ENCODE measurements at regions not wholly inside any gene's neighbourhood (a gene's known extent, or its start where the extent isn't known, plus 50 kb on each side); places are given as distances from the start of the nearest gene placed in this dataset.

DNA sequence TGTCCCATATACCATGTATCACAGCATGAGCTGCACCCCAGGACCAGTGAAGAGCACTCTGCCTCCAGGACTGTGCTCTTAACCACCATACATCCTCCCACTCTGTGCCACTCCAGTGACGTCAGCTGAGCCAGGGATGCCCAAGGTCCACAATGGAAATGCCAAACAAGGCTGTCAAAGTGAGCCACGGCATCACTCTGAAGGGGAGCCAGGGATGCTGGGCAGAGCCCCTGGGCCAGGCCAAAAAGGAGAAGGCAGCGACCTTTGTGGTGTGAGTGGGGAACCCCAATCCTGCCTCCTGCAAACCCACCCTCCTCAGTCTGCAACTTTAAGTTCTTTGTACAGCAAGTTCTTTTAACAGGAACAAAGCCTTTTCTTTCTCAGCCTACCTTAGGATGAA, 242.7 kb downstream of the SYK start:
- Mint-ChIP-seq H3K9me3 (no peaks in the 10 kb centered on the region), H3K4me3 (no peak overlapping the region), H3K36me3 (ENCODE audit: low read depth) (no peaks in the 10 kb centered on the region), H3K27ac (no peak overlapping the region), H3K4me1 (ENCODE audit: low read depth) (peaks cover 54% of the 10 kb centered on the region), H3K27me3 (ENCODE audit: low read depth) (no peaks in the 10 kb centered on the region)
- no peak for DNase-seq (ENCODE audit: low spot score)

DNA sequence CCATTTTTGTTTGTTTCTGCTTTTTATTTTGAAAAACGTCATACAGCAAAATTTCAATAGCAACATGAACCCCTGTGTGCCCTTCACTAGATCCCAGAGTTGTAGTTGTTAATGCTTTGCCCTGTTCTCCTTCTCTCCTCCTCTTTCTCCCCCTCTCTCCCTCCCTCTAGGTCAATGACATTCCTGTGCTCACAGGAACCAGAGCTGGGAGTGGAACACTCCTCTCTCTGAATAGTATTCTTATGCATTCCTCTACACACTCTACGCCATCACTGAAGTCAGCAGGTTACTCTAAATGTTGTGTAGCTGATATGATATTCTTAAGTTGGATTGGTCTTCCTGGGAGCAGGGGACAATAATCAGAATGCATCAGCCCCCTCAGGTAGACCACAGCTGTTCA, 243.4 kb downstream of the SYK start:
- Mint-ChIP-seq H3K27me3 (ENCODE audit: low read depth) (no peaks in the 10 kb centered on the region), H3K4me3 (no peak overlapping the region), H3K27ac (no peak overlapping the region), H3K9me3 (no peaks in the 10 kb centered on the region), H3K4me1 (ENCODE audit: low read depth) (peaks cover 52% of the 10 kb centered on the region), H3K36me3 (ENCODE audit: low read depth) (peaks cover 2% of the 10 kb centered on the region)
- no peak for DNase-seq (ENCODE audit: low spot score)

DNA sequence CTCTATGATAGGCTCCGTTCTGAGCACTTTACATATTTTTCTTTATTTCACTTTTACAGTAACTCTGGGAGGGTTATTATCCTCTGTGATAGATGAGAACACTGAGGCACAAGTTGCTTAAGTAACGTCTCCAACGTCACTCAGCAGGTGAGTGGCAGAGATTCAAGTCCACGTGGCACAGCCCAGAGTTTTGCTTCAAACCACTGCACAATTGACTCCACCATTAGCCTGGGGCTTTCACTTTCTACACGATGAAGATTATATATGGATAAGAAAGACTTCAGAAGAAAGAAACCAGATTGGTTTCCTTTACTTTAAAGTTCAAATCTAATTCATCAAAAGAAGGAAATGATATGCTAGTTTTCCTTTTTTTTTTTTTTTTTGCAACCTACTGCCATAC, 245.9 kb downstream of the SYK start:
- Mint-ChIP-seq H3K27me3 (ENCODE audit: low read depth) (no peaks in the 10 kb centered on the region), H3K4me3 (peak overlapping the region; percentile 60), H3K9me3 (peaks cover 11% of the 10 kb centered on the region), H3K36me3 (ENCODE audit: low read depth) (peaks cover 8% of the 10 kb centered on the region), H3K27ac (peak overlapping the region; percentile 85), H3K4me1 (ENCODE audit: low read depth) (peaks cover 47% of the 10 kb centered on the region)
- DNase-seq (ENCODE audit: low spot score) = peak; percentile 79

DNA sequence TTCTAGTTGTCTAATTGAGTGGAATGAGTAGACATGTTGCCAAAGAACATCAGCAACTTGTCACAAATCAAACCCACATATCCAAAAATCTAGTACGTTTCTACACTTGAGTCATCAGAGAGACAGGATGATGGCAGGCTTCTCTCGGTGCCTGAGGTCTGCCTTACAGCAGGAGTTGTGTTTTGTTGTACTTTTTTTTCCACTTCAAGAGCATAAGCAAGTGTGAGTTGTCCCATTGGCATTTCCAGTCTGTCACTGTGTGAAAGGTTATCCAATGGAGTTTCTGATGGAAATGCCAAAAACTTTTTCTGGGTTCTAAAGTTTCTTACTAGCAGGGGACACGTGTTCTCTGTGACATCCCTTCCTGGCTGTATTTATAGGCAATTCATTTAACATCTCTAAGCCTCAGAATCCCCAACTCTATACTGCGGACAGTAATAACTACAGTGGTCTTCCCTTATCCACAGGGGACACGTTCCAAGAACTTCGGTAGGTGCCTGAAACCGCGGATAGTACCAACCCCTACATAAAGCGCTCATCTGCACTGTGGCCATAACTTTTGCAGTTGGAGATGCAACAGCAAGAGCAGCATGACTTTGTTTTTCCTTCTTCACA, 246.5 kb downstream of the SYK start:
- H3K4me3 Mint-ChIP-seq = peak overlapping the region; percentile 60
- peak; percentile 77 for DNase-seq (ENCODE audit: low spot score)
- peaks cover 46% of the 10 kb centered on the region for H3K4me1 Mint-ChIP-seq (ENCODE audit: low read depth)
- H3K27ac Mint-ChIP-seq = peak overlapping the region; percentile 85
- peaks cover 17% of the 10 kb centered on the region for H3K9me3 Mint-ChIP-seq
- H3K36me3 Mint-ChIP-seq (ENCODE audit: low read depth) = peaks cover 8% of the 10 kb centered on the region
- H3K27me3 Mint-ChIP-seq (ENCODE audit: low read depth) = no peaks in the 10 kb centered on the region

DNA sequence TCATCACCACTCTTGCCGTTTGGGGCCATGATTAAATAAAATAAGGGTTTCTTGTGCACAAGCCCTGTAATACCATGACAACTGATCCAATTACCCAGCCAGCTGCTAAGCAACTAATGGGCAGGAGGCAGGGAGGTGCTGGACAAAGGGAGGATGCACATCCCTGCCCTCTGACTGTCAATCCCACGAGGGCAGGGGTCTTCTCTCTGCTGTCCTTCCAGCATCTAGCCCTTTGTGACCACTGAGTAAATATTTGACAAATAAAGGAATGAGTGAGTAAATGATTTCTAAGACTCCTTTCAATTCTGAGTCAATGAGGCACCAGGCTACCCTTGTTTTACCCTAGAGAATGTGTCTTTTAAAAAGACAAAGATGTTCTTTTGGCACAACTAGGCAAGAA, 247.1 kb downstream of the SYK start:
- peaks cover 17% of the 10 kb centered on the region for H3K9me3 Mint-ChIP-seq
- H3K27ac Mint-ChIP-seq = peak overlapping the region; percentile 85
- H3K36me3 Mint-ChIP-seq (ENCODE audit: low read depth) = peaks cover 8% of the 10 kb centered on the region
- peak overlapping the region; percentile 60 for H3K4me3 Mint-ChIP-seq
- no peaks in the 10 kb centered on the region for H3K27me3 Mint-ChIP-seq (ENCODE audit: low read depth)
- peaks cover 40% of the 10 kb centered on the region for H3K4me1 Mint-ChIP-seq (ENCODE audit: low read depth)
- no peak for DNase-seq (ENCODE audit: low spot score)

DNA sequence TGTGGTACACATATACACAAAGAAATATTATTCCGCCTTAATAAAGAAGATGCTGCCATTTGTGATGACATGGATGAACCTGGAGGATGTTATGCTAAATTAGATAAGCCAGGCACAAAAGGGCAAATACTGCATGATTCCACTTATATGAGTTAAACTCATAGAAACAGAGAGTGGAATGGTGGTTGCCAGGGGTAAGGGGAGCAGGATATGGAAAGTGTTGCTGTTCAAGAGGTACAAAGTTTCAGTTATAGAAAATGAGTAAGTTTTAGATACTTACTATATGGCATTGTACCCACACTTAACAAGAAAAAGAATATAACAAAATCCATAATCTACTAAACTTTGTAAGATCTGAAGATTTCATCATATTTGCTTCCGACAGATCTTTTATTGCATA, 252.2 kb downstream of the SYK start:
- peak; percentile 51 for DNase-seq (ENCODE audit: low spot score)
- peaks cover 21% of the 10 kb centered on the region for H3K9me3 Mint-ChIP-seq
- peaks cover 27% of the 10 kb centered on the region for H3K4me1 Mint-ChIP-seq (ENCODE audit: low read depth)
- H3K4me3 Mint-ChIP-seq = no peak overlapping the region
- no peak overlapping the region for H3K27ac Mint-ChIP-seq
- H3K27me3 Mint-ChIP-seq (ENCODE audit: low read depth) = no peaks in the 10 kb centered on the region
- H3K36me3 Mint-ChIP-seq (ENCODE audit: low read depth) = peaks cover 10% of the 10 kb centered on the region

DNA sequence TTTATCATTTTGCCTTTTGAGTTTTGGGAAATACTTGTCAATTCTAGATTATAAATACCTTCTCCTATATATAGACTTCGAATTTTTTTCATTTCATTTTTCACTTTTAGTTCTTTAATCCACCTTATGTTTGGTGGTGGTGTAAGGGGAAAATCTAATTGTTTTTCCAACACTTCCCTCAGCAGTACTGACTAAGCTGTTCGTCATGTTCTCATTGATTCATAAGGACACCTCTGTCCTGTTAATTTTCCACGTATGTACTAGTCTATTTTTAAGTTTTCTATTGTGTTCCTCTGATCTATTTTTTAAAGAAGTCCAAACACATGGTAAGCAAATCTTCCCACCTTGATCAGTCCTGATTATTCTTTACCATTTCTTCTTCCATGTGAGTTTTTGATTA, 254.2 kb downstream of the SYK start:
- Mint-ChIP-seq H3K27me3 (ENCODE audit: low read depth) (no peaks in the 10 kb centered on the region), H3K27ac (no peak overlapping the region), H3K4me1 (ENCODE audit: low read depth) (peaks cover 25% of the 10 kb centered on the region), H3K36me3 (ENCODE audit: low read depth) (peaks cover 8% of the 10 kb centered on the region), H3K4me3 (no peak overlapping the region), H3K9me3 (peaks cover 21% of the 10 kb centered on the region)
- no peak for DNase-seq (ENCODE audit: low spot score)

DNA sequence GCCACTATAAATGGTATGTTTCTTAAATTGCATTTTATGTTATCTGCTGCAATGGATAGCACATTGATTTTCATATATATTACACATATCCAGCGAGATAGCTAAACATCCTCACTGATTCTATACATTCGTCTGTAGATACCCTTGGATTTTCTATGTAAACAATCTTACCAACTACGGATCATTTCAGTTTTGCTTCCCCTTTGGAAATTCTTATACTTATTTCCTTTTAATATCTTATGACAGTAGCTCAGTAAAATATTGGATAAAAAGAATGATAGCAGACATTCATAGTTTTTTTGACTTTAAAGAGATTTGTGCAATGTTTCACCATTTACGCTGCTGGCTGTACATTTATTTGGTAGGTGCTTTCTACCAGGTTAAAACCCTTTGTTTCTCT, 254.9 kb downstream of the SYK start:
- H3K4me1 Mint-ChIP-seq (ENCODE audit: low read depth) = peaks cover 29% of the 10 kb centered on the region
- no peak overlapping the region for H3K4me3 Mint-ChIP-seq
- H3K27me3 Mint-ChIP-seq (ENCODE audit: low read depth) = no peaks in the 10 kb centered on the region
- no peak overlapping the region for H3K27ac Mint-ChIP-seq
- H3K9me3 Mint-ChIP-seq = peaks cover 20% of the 10 kb centered on the region
- H3K36me3 Mint-ChIP-seq (ENCODE audit: low read depth) = peaks cover 9% of the 10 kb centered on the region
- DNase-seq (ENCODE audit: low spot score) = no peak

DNA sequence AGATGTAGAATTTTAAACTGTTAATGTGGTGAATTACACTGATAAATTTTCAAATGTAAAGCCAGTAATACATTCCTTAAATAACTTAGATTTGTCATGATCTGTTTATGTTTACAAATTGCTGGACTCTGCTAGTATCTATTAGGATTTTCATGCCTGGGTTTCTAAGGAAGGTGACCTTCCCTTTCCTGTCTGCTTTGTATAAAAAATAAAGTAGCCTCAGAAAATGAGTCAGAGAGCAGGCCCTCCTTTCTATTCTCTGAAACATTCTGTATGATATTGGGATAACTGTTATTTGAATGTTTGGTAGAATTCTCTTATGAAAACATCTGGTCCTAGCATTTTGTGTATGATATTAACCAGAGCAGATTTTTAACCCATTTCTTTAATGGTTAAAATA, 255.3 kb downstream of the SYK start:
- DNase-seq (ENCODE audit: low spot score) = no peak
- H3K27ac Mint-ChIP-seq = no peak overlapping the region
- no peak overlapping the region for H3K4me3 Mint-ChIP-seq
- peaks cover 16% of the 10 kb centered on the region for H3K9me3 Mint-ChIP-seq
- peaks cover 8% of the 10 kb centered on the region for H3K36me3 Mint-ChIP-seq (ENCODE audit: low read depth)
- peaks cover 34% of the 10 kb centered on the region for H3K4me1 Mint-ChIP-seq (ENCODE audit: low read depth)
- no peaks in the 10 kb centered on the region for H3K27me3 Mint-ChIP-seq (ENCODE audit: low read depth)

DNA sequence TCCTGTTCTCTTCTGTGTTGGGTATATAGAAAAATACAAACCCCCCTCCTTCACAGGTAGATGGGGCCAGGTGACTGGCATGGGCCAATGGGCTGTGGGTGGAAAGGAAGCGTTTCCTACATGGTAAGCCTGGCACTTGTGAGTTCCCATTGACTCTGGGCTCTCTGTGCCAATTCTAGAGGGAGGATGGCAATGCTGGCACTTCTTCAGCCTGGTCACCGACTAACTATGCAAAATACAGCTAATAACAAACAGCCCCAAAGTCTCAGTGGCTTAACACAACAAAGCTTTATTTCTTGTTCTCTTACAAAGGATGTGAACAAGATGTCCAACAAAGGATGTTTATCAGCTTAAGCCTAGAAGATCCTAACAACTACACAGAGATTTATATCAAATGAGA, 258.1 kb downstream of the SYK start:
- Mint-ChIP-seq H3K4me3 (no peak overlapping the region), H3K9me3 (peaks cover under 1% of the 10 kb centered on the region), H3K36me3 (ENCODE audit: low read depth) (peaks cover 4% of the 10 kb centered on the region), H3K4me1 (ENCODE audit: low read depth) (peaks cover 35% of the 10 kb centered on the region), H3K27me3 (ENCODE audit: low read depth) (no peaks in the 10 kb centered on the region), H3K27ac (no peak overlapping the region)
- no peak for DNase-seq (ENCODE audit: low spot score)

DNA sequence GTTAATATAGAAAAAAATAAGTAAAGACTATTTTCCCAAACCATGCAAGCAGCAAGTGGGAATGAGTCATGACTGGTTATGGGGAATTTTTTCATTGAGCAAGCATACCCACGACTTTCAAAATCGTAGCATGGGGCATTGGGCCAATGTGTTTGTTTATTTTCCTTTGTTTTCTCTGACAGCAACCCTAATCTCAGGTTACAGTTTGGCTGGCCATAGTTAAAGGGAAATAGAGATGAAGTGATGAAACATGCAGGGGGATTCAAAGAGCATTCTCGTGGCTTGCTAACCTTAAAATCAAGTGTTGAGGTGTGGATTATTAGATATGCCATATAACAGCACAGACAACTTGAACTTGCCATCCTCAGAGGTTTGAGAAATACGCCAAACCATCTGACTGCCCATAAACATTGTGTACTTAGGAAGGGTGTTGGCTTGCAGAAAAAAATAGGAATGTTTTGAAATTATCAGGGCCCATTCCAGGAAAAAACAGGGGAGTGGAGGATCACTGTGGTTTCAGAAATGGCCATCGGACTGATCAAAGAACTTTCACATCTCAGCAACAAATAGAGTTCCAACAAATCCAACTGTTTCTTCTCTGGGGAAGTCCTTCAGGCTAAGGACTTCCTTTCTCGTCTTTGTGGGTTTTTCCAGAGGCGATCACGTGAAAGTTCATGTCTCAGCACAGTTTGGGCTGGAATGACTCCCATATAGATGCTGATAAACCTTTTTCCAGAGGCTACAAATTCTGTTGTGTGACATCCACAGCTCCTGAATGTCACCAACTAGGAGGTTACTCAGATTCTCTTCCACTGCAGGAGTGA, 259.1 kb downstream of the SYK start:
- H3K9me3 Mint-ChIP-seq = no peaks in the 10 kb centered on the region
- DNase-seq (ENCODE audit: low spot score) = peak; percentile 47
- H3K4me1 Mint-ChIP-seq (ENCODE audit: low read depth) = peaks cover 35% of the 10 kb centered on the region
- peaks cover 6% of the 10 kb centered on the region for H3K36me3 Mint-ChIP-seq (ENCODE audit: low read depth)
- H3K27me3 Mint-ChIP-seq (ENCODE audit: low read depth) = no peaks in the 10 kb centered on the region
- no peak overlapping the region for H3K4me3 Mint-ChIP-seq
- H3K27ac Mint-ChIP-seq = no peak overlapping the region

DNA sequence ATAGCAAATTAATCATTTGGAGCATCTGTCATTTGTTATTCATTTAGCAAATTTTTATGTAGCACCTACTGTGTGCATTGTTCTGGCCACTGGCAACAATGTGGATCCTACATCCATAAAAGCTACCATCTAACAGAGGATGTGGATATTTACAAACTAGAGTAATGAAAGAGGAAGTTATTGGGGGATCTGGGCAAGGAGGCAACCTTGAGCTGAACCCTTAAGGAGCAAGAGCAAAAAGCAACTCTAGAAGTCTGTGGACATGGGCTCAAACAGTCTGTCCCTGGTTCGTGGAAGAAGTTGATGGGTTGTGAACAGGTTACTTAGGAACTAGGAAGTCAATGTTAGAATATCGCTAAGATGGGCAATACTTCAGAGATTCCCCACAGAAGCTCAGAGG, 259.9 kb downstream of the SYK start:
- H3K9me3 Mint-ChIP-seq = no peaks in the 10 kb centered on the region
- H3K4me3 Mint-ChIP-seq = no peak overlapping the region

DNA sequence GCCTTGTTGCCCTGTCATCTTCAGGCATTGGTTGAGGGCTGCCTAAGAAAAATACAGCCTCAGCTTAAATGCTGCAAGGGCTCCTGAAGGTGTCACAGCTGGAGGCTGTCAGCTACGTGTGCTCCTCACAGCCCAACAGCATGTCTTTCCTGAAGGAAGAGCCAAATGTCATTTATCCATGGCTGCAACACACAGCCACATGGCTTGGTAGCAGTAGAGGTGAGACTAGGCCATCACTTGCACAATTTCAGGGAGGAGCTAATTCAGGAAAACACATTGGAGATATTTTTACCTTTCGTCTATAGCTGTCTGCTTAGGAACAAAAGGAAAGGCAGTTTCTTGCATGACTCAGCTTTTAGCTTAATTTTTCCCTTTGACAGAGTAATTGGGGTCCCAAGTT, 260.7 kb downstream of the SYK start:
- no peak for DNase-seq (ENCODE audit: low spot score)
- Mint-ChIP-seq H3K36me3 (ENCODE audit: low read depth) (peaks cover 9% of the 10 kb centered on the region), H3K9me3 (no peaks in the 10 kb centered on the region), H3K27me3 (ENCODE audit: low read depth) (no peaks in the 10 kb centered on the region), H3K27ac (no peak overlapping the region), H3K4me3 (no peak overlapping the region), H3K4me1 (ENCODE audit: low read depth) (peaks cover 26% of the 10 kb centered on the region)

More for the DNA sequence above, 259.9 kb downstream of the SYK start:
- Mint-ChIP-seq H3K27ac (no peak overlapping the region), H3K36me3 (ENCODE audit: low read depth) (peaks cover 8% of the 10 kb centered on the region), H3K27me3 (ENCODE audit: low read depth) (no peaks in the 10 kb centered on the region), H3K4me1 (ENCODE audit: low read depth) (peaks cover 30% of the 10 kb centered on the region)
- DNase-seq (ENCODE audit: low spot score) = no peak

DNA sequence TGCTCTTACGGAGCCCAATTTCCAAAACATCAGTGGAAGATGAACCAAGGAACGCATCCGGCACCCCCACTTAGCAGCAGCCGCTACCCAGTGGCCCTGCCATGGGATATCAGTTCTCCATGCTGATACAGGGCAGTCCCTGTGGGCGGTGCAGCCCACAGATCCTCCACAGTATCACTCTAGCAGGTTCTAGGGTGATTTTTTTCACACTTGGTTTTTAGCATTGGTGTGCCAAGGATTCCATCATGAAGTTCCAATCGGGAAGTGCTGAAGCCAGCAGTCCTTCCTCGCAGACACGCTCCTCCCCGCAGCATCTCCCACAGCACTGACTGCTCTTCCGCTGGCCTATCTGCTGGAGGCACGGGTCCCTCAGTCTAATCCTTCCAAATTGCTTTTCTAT, 261.9 kb downstream of the SYK start:
- Mint-ChIP-seq H3K4me1 (ENCODE audit: low read depth) (peaks cover 21% of the 10 kb centered on the region), H3K9me3 (no peaks in the 10 kb centered on the region), H3K27ac (no peak overlapping the region), H3K27me3 (ENCODE audit: low read depth) (no peaks in the 10 kb centered on the region), H3K4me3 (no peak overlapping the region), H3K36me3 (ENCODE audit: low read depth) (peaks cover 12% of the 10 kb centered on the region)
- no peak for DNase-seq (ENCODE audit: low spot score)

All from T-helper 2 cell treated with Interferon-gamma antibody and Interleukin-4, amounts not matched to agents 5 μg/mL and 100 μg/mL, for 36 hours (primary cell).